ENCODE measurements at regions not wholly inside any gene's neighbourhood (a gene's known extent, or its start where the extent isn't known, plus 50 kb on each side); places are given as distances from the start of the nearest gene placed in this dataset.

GRCh38 chr2:59568461-59568860 lies 985.0 kb downstream of the BCL11A start:
- Histone ChIP-seq H3K4me1 (ENCODE audit: low read length) (no peaks in the 10 kb centered on the region), H3K9ac (ENCODE audit: low read length) (no peak overlapping the region), H3F3A (ENCODE audit: insufficient read depth, low read length) (no peaks in the 10 kb centered on the region), H2AFZ (ENCODE audit: low read length) (no peak overlapping the region), H3K4me3 (ENCODE audit: low read length) (no peak overlapping the region), H3K36me3 (replicated peaks; ENCODE audit: insufficient read depth, low read length) (no peaks in the 10 kb centered on the region), H3K9me2 (replicated peaks; ENCODE audit: insufficient read depth, low read length) (no peaks in the 10 kb centered on the region), H3K79me2 (ENCODE audit: low read length) (no peaks in the 10 kb centered on the region), H4K20me1 (ENCODE audit: insufficient read depth, low read length) (no peaks in the 10 kb centered on the region), H3K27ac (ENCODE audit: low read length) (no peak overlapping the region), H3K9me3 (replicated peaks; ENCODE audit: insufficient read depth, low read length) (no peaks in the 10 kb centered on the region), H3K4me2 (ENCODE audit: low read depth, low read length) (no peak overlapping the region), H3K27me3 (replicated peaks; ENCODE audit: insufficient read depth, low read length) (no peaks in the 10 kb centered on the region)
- DNase-seq: no peak
- TF ChIP-seq EZH2phosphoT487 (IDR thresholded peaks at IDR 0.05; ENCODE audit: low read length) (no peak), EZH2 (optimal IDR thresholded peaks at IDR 0.05; ENCODE audit: low read depth, low read length) (no peak), CTCF (IDR thresholded peaks at IDR 0.05; ENCODE audit: low read length) (no peak)

- DNase-seq: no peak
- no peaks in the 10 kb centered on the region for H3K9me2 ChIP-seq (replicated peaks; ENCODE audit: insufficient read depth, low read length)
- H3K4me1 ChIP-seq (ENCODE audit: low read length): no peaks in the 10 kb centered on the region
- no peaks in the 10 kb centered on the region for H3K27me3 ChIP-seq (replicated peaks; ENCODE audit: insufficient read depth, low read length)
- H3K4me3 ChIP-seq (ENCODE audit: low read length): no peak overlapping the region
- H3K4me2 ChIP-seq (ENCODE audit: low read depth, low read length): no peak overlapping the region
- no peak overlapping the region for H3K27ac ChIP-seq (ENCODE audit: low read length)
- no peaks in the 10 kb centered on the region for H3K36me3 ChIP-seq (replicated peaks; ENCODE audit: insufficient read depth, low read length)
- H3K79me2 ChIP-seq (ENCODE audit: low read length): no peaks in the 10 kb centered on the region
- H3K9me3 ChIP-seq (replicated peaks; ENCODE audit: insufficient read depth, low read length): no peaks in the 10 kb centered on the region
- no peak overlapping the region for H3K9ac ChIP-seq (ENCODE audit: low read length)
- H3F3A ChIP-seq (ENCODE audit: insufficient read depth, low read length): no peaks in the 10 kb centered on the region
- H2AFZ ChIP-seq (ENCODE audit: low read length): no peak overlapping the region
- H4K20me1 ChIP-seq (ENCODE audit: insufficient read depth, low read length): no peaks in the 10 kb centered on the region
- TF ChIP-seq EZH2 (optimal IDR thresholded peaks at IDR 0.05; ENCODE audit: low read depth, low read length) (no peak), EZH2phosphoT487 (IDR thresholded peaks at IDR 0.05; ENCODE audit: low read length) (no peak), CTCF (IDR thresholded peaks at IDR 0.05; ENCODE audit: low read length) (no peak)
Measured at GRCh38 chr2:59567151-59567550, 986.3 kb downstream of the BCL11A start.

GRCh38 chr2:59566739-59567138 lies 986.7 kb downstream of the BCL11A start:
- no peaks in the 10 kb centered on the region for H3F3A ChIP-seq (ENCODE audit: insufficient read depth, low read length)
- no peak for DNase-seq
- no peak overlapping the region for H3K9ac ChIP-seq (ENCODE audit: low read length)
- H3K79me2 ChIP-seq (ENCODE audit: low read length): no peaks in the 10 kb centered on the region
- no peaks in the 10 kb centered on the region for H3K36me3 ChIP-seq (replicated peaks; ENCODE audit: insufficient read depth, low read length)
- H4K20me1 ChIP-seq (ENCODE audit: insufficient read depth, low read length): no peaks in the 10 kb centered on the region
- H3K9me3 ChIP-seq (replicated peaks; ENCODE audit: insufficient read depth, low read length): no peaks in the 10 kb centered on the region
- H3K9me2 ChIP-seq (replicated peaks; ENCODE audit: insufficient read depth, low read length): no peaks in the 10 kb centered on the region
- no peak overlapping the region for H3K4me3 ChIP-seq (ENCODE audit: low read length)
- H3K27ac ChIP-seq (ENCODE audit: low read length): no peak overlapping the region
- TF ChIP-seq CTCF (IDR thresholded peaks at IDR 0.05; ENCODE audit: low read length) (no peak), EZH2phosphoT487 (IDR thresholded peaks at IDR 0.05; ENCODE audit: low read length) (no peak), EZH2 (optimal IDR thresholded peaks at IDR 0.05; ENCODE audit: low read depth, low read length) (no peak)
- H2AFZ ChIP-seq (ENCODE audit: low read length): no peak overlapping the region
- H3K4me2 ChIP-seq (ENCODE audit: low read depth, low read length): no peak overlapping the region
- H3K4me1 ChIP-seq (ENCODE audit: low read length): no peaks in the 10 kb centered on the region
- H3K27me3 ChIP-seq (replicated peaks; ENCODE audit: insufficient read depth, low read length): no peaks in the 10 kb centered on the region

All from MM.1S (cell line).